Thoracic aorta (tissue), 2 donors: ENCODE measurements at regions not wholly inside any gene's neighbourhood (a gene's known extent, or its start where the extent isn't known, plus 50 kb on each side); places are given as distances from the start of the nearest gene placed in this dataset.

Experiments
- ATAC-seq: fragments of 150-250 bp; one replicate; pipeline ENCODE4 v1.8.0; 2017; ENCODE audit warnings: low read depth; ENCODE audit not compliant: insufficient number of reproducible peaks, low FRiP score
- DNase-seq: peaks from one replicate; pipeline ENCODE4 v3.0.0-alpha.2; 2020; ENCODE audit warnings: low spot score
- H3K27ac ChIP-seq, 2 donors: fragments of 200-600 bp; sonication (generic); 1 replicate in 1 of 2; 2 replicates in 1 of 2; pipeline ENCODE4 v1.5.1; 2016; ENCODE audit warnings: mild to moderate bottlenecking in 2 of 2, moderate library complexity in 2 of 2
- H3K27me3 ChIP-seq: fragments of 200-600 bp; sonication (generic); replicated peaks from 2 replicates; pipeline ENCODE4 v1.6.0; 2016; ENCODE audit warnings: mild to moderate bottlenecking; ENCODE audit not compliant: insufficient read depth
- H3K36me3 ChIP-seq: fragments of 200-600 bp; sonication (generic); one replicate; pipeline ENCODE4 v1.5.1; 2016
- H3K4me1 ChIP-seq, 2 donors: fragments of 200-600 bp; sonication (generic); 1 replicate in 1 of 2; 2 replicates in 1 of 2; pipeline versions ENCODE4 v1.5.1 to v1.6.0; 2016; ENCODE audit warnings: low read depth in 2 of 2, mild to moderate bottlenecking in 1 of 2; ENCODE audit not compliant: control insufficient read depth in 1 of 2
- H3K4me3 ChIP-seq: fragments of 200-600 bp; sonication (generic); 2 replicates; pipeline ENCODE4 v1.5.1; 2016; ENCODE audit warnings: mild to moderate bottlenecking
- H3K9me3 ChIP-seq: fragments of 200-600 bp; sonication (generic); 2 replicates; pipeline ENCODE4 v1.5.1; 2016
- TF ChIP-seq, protein P1 (sequence below): fragments of 200-600 bp; sonication (generic); IDR thresholded peaks from one replicate; pipeline ENCODE4 v1.5.1; 2019; ENCODE audit warnings: antibody characterized with exemption

DNA sequence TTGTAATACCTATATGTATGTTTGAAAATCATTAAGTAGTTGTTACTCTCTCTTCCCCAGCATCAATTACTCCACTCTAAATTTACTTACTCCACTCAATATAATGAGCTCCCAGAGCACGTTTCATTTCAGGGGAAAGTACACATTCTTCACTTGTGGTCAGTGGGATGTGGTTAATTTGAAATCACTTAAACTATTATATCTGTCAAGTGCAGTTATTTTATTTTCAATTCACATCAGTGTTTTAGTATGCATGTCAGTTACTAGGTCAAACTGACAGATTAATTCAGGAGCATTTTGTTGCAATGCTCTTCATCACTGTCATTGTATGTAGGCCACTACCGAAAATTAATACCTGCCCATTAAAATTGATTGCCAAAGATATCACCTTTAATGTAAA is 376.1 kb downstream of the ZIC4 start:
- H3K27me3 ChIP-seq: no peaks in the 10 kb centered on the region
- TF ChIP-seq, protein P1, sequence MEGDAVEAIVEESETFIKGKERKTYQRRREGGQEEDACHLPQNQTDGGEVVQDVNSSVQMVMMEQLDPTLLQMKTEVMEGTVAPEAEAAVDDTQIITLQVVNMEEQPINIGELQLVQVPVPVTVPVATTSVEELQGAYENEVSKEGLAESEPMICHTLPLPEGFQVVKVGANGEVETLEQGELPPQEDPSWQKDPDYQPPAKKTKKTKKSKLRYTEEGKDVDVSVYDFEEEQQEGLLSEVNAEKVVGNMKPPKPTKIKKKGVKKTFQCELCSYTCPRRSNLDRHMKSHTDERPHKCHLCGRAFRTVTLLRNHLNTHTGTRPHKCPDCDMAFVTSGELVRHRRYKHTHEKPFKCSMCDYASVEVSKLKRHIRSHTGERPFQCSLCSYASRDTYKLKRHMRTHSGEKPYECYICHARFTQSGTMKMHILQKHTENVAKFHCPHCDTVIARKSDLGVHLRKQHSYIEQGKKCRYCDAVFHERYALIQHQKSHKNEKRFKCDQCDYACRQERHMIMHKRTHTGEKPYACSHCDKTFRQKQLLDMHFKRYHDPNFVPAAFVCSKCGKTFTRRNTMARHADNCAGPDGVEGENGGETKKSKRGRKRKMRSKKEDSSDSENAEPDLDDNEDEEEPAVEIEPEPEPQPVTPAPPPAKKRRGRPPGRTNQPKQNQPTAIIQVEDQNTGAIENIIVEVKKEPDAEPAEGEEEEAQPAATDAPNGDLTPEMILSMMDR: no peak
- H3K36me3 ChIP-seq: no peaks in the 10 kb centered on the region
- no peak overlapping the region for H3K27ac ChIP-seq
- ATAC-seq (no peak), DNase-seq (no peak)
- H3K4me3 ChIP-seq: no peak overlapping the region
- H3K9me3 ChIP-seq: no peaks in the 10 kb centered on the region
- no peaks in the 10 kb centered on the region for H3K4me1 ChIP-seq

DNA sequence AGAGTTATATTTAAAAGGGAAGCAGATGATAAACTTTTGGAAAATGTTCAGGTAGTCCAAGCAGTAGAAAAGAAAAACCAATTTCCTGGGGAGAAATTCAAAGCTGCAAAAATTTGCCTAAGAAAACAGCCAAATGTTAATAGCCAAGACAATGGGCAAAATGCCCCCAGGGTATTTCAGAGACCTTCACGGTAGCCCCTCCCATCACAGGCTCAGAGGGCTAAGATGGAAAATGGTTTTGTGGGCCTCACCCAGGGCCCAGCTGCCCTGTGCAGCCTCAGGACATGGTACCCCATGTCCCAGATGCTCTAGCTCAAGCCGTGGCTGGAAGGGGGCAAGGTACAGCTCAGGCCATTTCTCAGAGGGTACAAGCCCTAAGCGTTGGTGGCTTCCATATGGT is 391.0 kb downstream of the ZIC4 start:
- no peaks in the 10 kb centered on the region for H3K4me1 ChIP-seq
- H3K36me3 ChIP-seq: no peaks in the 10 kb centered on the region
- H3K27ac ChIP-seq: no peak overlapping the region
- TF ChIP-seq, protein P1: no peak
- no peaks in the 10 kb centered on the region for H3K9me3 ChIP-seq
- no peak overlapping the region for H3K4me3 ChIP-seq
- H3K27me3 ChIP-seq: no peaks in the 10 kb centered on the region
- ATAC-seq (no peak), DNase-seq (no peak)

GRCh38 chr3:147008886-147009285 is 397.5 kb downstream of the ZIC4 start:
- ATAC-seq: no peak
- TF ChIP-seq, protein P1: no peak
- H3K9me3 ChIP-seq: no peaks in the 10 kb centered on the region
- no peak overlapping the region for H3K27ac ChIP-seq
- no peaks in the 10 kb centered on the region for H3K27me3 ChIP-seq
- DNase-seq: no peak
- H3K4me3 ChIP-seq: no peak overlapping the region
- no peaks in the 10 kb centered on the region for H3K4me1 ChIP-seq
- no peaks in the 10 kb centered on the region for H3K36me3 ChIP-seq

GRCh38 chr3:147008458-147008857 is 397.9 kb downstream of the ZIC4 start:
- Histone ChIP-seq H3K27me3 (no peaks in the 10 kb centered on the region), H3K9me3 (no peaks in the 10 kb centered on the region), H3K4me1 (no peaks in the 10 kb centered on the region), H3K4me3 (no peak overlapping the region), H3K36me3 (no peaks in the 10 kb centered on the region), H3K27ac (no peak overlapping the region)
- no peak for DNase-seq
- TF ChIP-seq, protein P1: no peak
- no peak for ATAC-seq

GRCh38 chr3:147007736-147008245 is 398.6 kb downstream of the ZIC4 start:
- TF ChIP-seq, protein P1: no peak
- H3K27me3 ChIP-seq: no peaks in the 10 kb centered on the region
- H3K9me3 ChIP-seq: no peaks in the 10 kb centered on the region
- H3K36me3 ChIP-seq: no peaks in the 10 kb centered on the region
- H3K4me3 ChIP-seq: no peak overlapping the region
- no peaks in the 10 kb centered on the region for H3K4me1 ChIP-seq
- H3K27ac ChIP-seq: no peak overlapping the region
- no peak for DNase-seq
- no peak for ATAC-seq
